NB4 (cell line): ENCODE measurements at regions not wholly inside any gene's neighbourhood (a gene's known extent, or its start where the extent isn't known, plus 50 kb on each side); places are given as distances from the start of the nearest gene placed in this dataset.

Source experiments
- MYC ChIP-seq: IDR thresholded peaks from 2 replicates; pipeline ENCODE4 v1.6.1; 2011; ENCODE audit warnings: low read depth, low read length
- POLR2A ChIP-seq: IDR thresholded peaks from 2 replicates; pipeline ENCODE4 v1.6.1; 2011; ENCODE audit warnings: mild to moderate bottlenecking; ENCODE audit not compliant: insufficient read length; ENCODE audit errors: extremely low read depth
- TF ChIP-seq, protein P1 (sequence below): IDR thresholded peaks from one replicate; pipeline ENCODE4 v1.5.1; 2012; ENCODE audit warnings: low read depth, low read length
- TF ChIP-seq, protein P2 (sequence below): IDR thresholded peaks from 2 replicates; pipeline ENCODE4 v1.6.1; 2011; ENCODE audit warnings: low read depth, low read length

DNA sequence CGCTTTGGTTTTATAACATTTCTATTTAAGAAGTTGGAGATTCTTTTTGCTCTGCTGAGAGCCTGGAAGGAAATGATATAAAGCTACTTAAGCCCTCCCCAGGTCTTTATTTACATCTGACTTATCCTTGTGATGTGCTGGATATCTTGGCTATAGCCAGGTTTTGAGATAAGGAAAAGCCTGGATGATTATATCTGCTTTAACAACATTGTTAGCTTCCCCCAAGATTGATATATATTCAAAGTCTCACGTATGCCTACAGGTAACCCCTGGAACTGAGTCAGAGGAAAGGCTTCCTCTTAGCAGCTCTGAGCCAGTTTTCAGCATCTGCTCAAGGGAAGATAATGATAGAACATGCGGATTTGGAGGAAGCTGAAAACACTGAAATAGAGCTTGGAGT, 61.5 kb upstream of the CRBN start:
- TF ChIP-seq, protein P1, sequence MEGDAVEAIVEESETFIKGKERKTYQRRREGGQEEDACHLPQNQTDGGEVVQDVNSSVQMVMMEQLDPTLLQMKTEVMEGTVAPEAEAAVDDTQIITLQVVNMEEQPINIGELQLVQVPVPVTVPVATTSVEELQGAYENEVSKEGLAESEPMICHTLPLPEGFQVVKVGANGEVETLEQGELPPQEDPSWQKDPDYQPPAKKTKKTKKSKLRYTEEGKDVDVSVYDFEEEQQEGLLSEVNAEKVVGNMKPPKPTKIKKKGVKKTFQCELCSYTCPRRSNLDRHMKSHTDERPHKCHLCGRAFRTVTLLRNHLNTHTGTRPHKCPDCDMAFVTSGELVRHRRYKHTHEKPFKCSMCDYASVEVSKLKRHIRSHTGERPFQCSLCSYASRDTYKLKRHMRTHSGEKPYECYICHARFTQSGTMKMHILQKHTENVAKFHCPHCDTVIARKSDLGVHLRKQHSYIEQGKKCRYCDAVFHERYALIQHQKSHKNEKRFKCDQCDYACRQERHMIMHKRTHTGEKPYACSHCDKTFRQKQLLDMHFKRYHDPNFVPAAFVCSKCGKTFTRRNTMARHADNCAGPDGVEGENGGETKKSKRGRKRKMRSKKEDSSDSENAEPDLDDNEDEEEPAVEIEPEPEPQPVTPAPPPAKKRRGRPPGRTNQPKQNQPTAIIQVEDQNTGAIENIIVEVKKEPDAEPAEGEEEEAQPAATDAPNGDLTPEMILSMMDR: no peak
- no peak for TF ChIP-seq POLR2A
- no peak for TF ChIP-seq MYC
- TF ChIP-seq, protein P2, sequence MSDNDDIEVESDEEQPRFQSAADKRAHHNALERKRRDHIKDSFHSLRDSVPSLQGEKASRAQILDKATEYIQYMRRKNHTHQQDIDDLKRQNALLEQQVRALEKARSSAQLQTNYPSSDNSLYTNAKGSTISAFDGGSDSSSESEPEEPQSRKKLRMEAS: no peak
